ENCODE measurements at regions not wholly inside any gene's neighbourhood (a gene's known extent, or its start where the extent isn't known, plus 50 kb on each side); places are given as distances from the start of the nearest gene placed in this dataset.

DNA sequence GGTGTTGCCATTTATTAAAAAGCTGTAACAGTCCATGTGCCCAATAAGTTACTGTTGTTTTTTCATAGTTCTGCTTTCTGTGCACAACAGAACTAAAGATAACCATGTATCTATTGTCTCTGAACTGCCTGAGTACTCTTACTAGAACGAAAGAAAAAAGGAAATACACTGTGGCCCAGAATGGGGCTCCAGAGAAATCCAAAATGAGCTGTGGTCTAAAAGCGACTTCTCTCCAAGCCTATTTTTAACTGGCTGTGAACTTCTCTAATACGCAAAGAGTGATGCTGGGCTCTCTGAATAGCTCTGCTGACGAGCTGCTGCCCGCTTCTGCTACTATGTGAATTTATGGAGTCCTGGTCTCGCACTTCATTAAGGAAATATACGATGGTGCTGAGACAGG is 56.2 kb upstream of the LPP start:
- no peaks in the 10 kb centered on the region for H3K36me3 ChIP-seq (ENCODE audit: insufficient read depth, low read length)
- no peak overlapping the region for H3K9ac ChIP-seq (ENCODE audit: low read depth, low read length)
- 89% methylated on average over 6 of the region's 7 CpGs for WGBS
- H3K9me3 ChIP-seq (ENCODE audit: insufficient read depth, low read depth, low read length), result no peaks in the 10 kb centered on the region
- no peaks in the 10 kb centered on the region for H3K27me3 ChIP-seq (ENCODE audit: insufficient read depth, low read length)
- H3K27ac ChIP-seq (ENCODE audit: low read depth, low read length), result no peak overlapping the region
- H3K4me1 ChIP-seq (ENCODE audit: insufficient read depth, low read length), result no peaks in the 10 kb centered on the region
- no peak overlapping the region for H3K4me3 ChIP-seq (ENCODE audit: low read length)

- Histone ChIP-seq H3K9ac (ENCODE audit: low read depth, low read length) (no peak overlapping the region), H3K4me3 (ENCODE audit: low read length) (no peak overlapping the region), H3K27me3 (ENCODE audit: insufficient read depth, low read length) (no peaks in the 10 kb centered on the region), H3K36me3 (ENCODE audit: insufficient read depth, low read length) (no peaks in the 10 kb centered on the region), H3K27ac (ENCODE audit: low read depth, low read length) (no peak overlapping the region), H3K9me3 (ENCODE audit: insufficient read depth, low read depth, low read length) (no peaks in the 10 kb centered on the region), H3K4me1 (ENCODE audit: insufficient read depth, low read length) (no peaks in the 10 kb centered on the region)
- WGBS, result 92% methylated on average over 6 of the region's 6 CpGs
These were observed 54.0 kb upstream of the LPP start for GRCh38 chr3:188099907-188100306.

DNA sequence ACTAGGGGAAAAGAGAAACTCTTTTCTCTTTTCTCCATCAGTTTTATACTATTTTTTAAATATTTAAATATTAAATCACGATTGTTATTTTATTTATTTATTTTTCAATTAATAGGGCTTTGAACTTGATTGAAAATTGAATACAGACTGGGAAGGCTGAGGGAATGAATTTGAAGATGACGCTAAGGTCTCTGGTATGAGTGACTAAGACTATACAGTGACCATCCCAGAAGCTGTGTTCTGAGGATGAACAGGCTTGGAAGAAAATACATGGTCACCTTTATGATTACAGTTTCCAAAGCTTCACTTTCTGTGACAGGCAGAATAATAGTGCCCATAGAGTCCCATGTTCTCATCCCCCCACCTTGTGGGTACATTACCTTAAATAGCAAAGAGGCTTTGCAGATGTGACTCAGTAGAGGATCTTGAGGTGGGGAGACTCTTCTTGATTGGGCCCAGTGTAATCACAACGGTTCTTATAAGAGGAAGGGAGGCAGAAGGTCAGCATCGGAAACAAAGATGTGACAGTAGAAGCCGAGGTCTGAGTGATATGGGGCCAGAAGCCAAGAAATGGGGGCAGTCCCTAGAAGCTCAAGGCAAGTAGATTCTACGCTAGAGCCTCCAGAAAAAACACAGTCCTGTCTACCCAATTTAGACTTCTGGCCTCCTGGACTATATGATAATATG is 51.0 kb upstream of the LPP start:
- no peak overlapping the region for H3K9ac ChIP-seq (ENCODE audit: low read depth, low read length)
- no peaks in the 10 kb centered on the region for H3K9me3 ChIP-seq (ENCODE audit: insufficient read depth, low read depth, low read length)
- H3K4me1 ChIP-seq (ENCODE audit: insufficient read depth, low read length), result peaks cover 9% of the 10 kb centered on the region
- no peaks in the 10 kb centered on the region for H3K36me3 ChIP-seq (ENCODE audit: insufficient read depth, low read length)
- H3K27ac ChIP-seq (ENCODE audit: low read depth, low read length), result no peak overlapping the region
- H3K4me3 ChIP-seq (ENCODE audit: low read length), result no peak overlapping the region
- WGBS, result 93% methylated on average over 5 of the region's 6 CpGs
- no peaks in the 10 kb centered on the region for H3K27me3 ChIP-seq (ENCODE audit: insufficient read depth, low read length)

- H3K4me1 ChIP-seq (ENCODE audit: insufficient read depth, low read length), result peaks cover 9% of the 10 kb centered on the region
- H3K9ac ChIP-seq (ENCODE audit: low read depth, low read length), result no peak overlapping the region
- H3K4me3 ChIP-seq (ENCODE audit: low read length), result no peak overlapping the region
- no peaks in the 10 kb centered on the region for H3K36me3 ChIP-seq (ENCODE audit: insufficient read depth, low read length)
- H3K9me3 ChIP-seq (ENCODE audit: insufficient read depth, low read depth, low read length), result no peaks in the 10 kb centered on the region
- WGBS, result 94% methylated on average over 5 of the region's 5 CpGs
- no peaks in the 10 kb centered on the region for H3K27me3 ChIP-seq (ENCODE audit: insufficient read depth, low read length)
- no peak overlapping the region for H3K27ac ChIP-seq (ENCODE audit: low read depth, low read length)
These were observed 49.9 kb upstream of the LPP start for GRCh38 chr3:188104050-188104449.

Data from HUES64 (cell line).